OCI-LY1 (cell line): ENCODE measurements at regions not wholly inside any gene's neighbourhood (a gene's known extent, or its start where the extent isn't known, plus 50 kb on each side); places are given as distances from the start of the nearest gene placed in this dataset.

Experiments
- H2AFZ ChIP-seq: fragments of 200-600 bp; sonication (generic), shearing (Covaris generic); 2 replicates; pipeline ENCODE4 v1.6.0; 2014; ENCODE audit warnings: antibody characterized with exemption, mild to moderate bottlenecking, low read length
- H3F3A ChIP-seq: fragments of 200-600 bp; sonication (generic), shearing (Covaris generic); 2 replicates; pipeline ENCODE4 v1.6.0; 2014; ENCODE audit warnings: mild to moderate bottlenecking, antibody characterized with exemption, low read length, moderate library complexity; ENCODE audit not compliant: insufficient read depth
- H3K27ac ChIP-seq: fragments of 200-600 bp; sonication (generic); 2 replicates; pipeline ENCODE4 v1.5.1; 2014; ENCODE audit warnings: low read length, mixed run types, mild to moderate bottlenecking, low read depth; ENCODE audit not compliant: poor library complexity, severe bottlenecking
- H3K27me3 ChIP-seq: fragments of 200-600 bp; sonication (generic); 2 replicates; pipeline ENCODE4 v1.6.0; 2014; ENCODE audit warnings: antibody characterized with exemption, mild to moderate bottlenecking, low read length, moderate library complexity; ENCODE audit not compliant: insufficient read depth
- H3K36me3 ChIP-seq: fragments of 200-600 bp; sonication (generic); 2 replicates; pipeline ENCODE4 v1.6.1; 2014; ENCODE audit warnings: mild to moderate bottlenecking, antibody characterized with exemption, low read length, moderate library complexity, mixed read lengths; ENCODE audit not compliant: insufficient read depth
- H3K4me1 ChIP-seq: fragments of 200-600 bp; sonication (generic); 2 replicates; pipeline ENCODE4 v1.5.1; 2014; ENCODE audit warnings: mild to moderate bottlenecking, low read length, moderate library complexity; ENCODE audit not compliant: insufficient read depth, severe bottlenecking
- H3K4me2 ChIP-seq: fragments of 200-600 bp; sonication (generic), shearing (Covaris generic); 2 replicates; pipeline ENCODE4 v1.6.1; 2014; ENCODE audit warnings: low read length
- H3K4me3 ChIP-seq: fragments of 200-600 bp; sonication (generic); 2 replicates; pipeline ENCODE4 v1.5.1; 2014; ENCODE audit warnings: low read length, low read depth, mild to moderate bottlenecking, mixed read lengths; ENCODE audit not compliant: poor library complexity, severe bottlenecking
- H3K79me2 ChIP-seq: fragments of 200-600 bp; shearing (Covaris generic); 2 replicates; pipeline ENCODE4 v1.6.1; 2016; ENCODE audit warnings: mixed run types, low read length, mixed read lengths; ENCODE audit not compliant: insufficient read depth
- H3K9ac ChIP-seq: fragments of 200-600 bp; sonication (generic), shearing (Covaris generic); 2 replicates; pipeline ENCODE4 v1.6.1; 2014; ENCODE audit warnings: mild to moderate bottlenecking, low read length, mixed read lengths
- H3K9me2 ChIP-seq: fragments of 200-600 bp; sonication (generic), shearing (Covaris generic); 2 replicates; pipeline ENCODE4 v1.6.1; 2014; ENCODE audit warnings: low read depth, mild to moderate bottlenecking, low read length, mixed read lengths
- H3K9me3 ChIP-seq: fragments of 200-600 bp; shearing (Covaris generic); 2 replicates; pipeline ENCODE4 v1.6.1; 2014; ENCODE audit warnings: low read length, mixed read lengths
- H4K20me1 ChIP-seq: fragments of 200-600 bp; sonication (generic), shearing (Covaris generic); 2 replicates; pipeline ENCODE4 v1.6.0; 2016; ENCODE audit warnings: mild to moderate bottlenecking, low read length; ENCODE audit not compliant: insufficient read depth
- CTCF ChIP-seq: fragments of 200-600 bp; sonication (generic), shearing (Covaris generic); IDR thresholded peaks from 2 replicates; pipeline ENCODE4 v1.5.1; 2017; ENCODE audit warnings: mild to moderate bottlenecking, antibody characterized with exemption, low read length, moderate library complexity, mixed read lengths
- EZH2 ChIP-seq: fragments of 200-600 bp; sonication (generic), shearing (Covaris generic); IDR thresholded peaks from 2 replicates; pipeline ENCODE4 v1.8.0; 2017; ENCODE audit warnings: borderline replicate concordance, mixed run types, mild to moderate bottlenecking, antibody characterized with exemption, low read length, moderate library complexity, mixed read lengths

GRCh38 chr13:99693852-99694611 is 192.8 kb downstream of the TM9SF2 start:
- Histone ChIP-seq H3K9ac (no peak overlapping the region), H3K9me3 (no peaks in the 10 kb centered on the region), H3K27ac (no peak overlapping the region), H3K27me3 (no peaks in the 10 kb centered on the region), H2AFZ (no peak overlapping the region), H4K20me1 (no peaks in the 10 kb centered on the region), H3K9me2 (no peaks in the 10 kb centered on the region), H3K36me3 (no peaks in the 10 kb centered on the region), H3K79me2 (no peaks in the 10 kb centered on the region), H3K4me3 (no peak overlapping the region), H3K4me1 (no peaks in the 10 kb centered on the region), H3F3A (no peaks in the 10 kb centered on the region), H3K4me2 (no peak overlapping the region)
- TF ChIP-seq CTCF: no peak
- TF ChIP-seq EZH2: no peak

GRCh38 chr13:99693351-99693750 is 192.1 kb downstream of the TM9SF2 start:
- Histone ChIP-seq H2AFZ (no peak overlapping the region), H4K20me1 (no peaks in the 10 kb centered on the region), H3F3A (no peaks in the 10 kb centered on the region), H3K4me1 (no peaks in the 10 kb centered on the region), H3K27me3 (no peaks in the 10 kb centered on the region), H3K9me2 (no peaks in the 10 kb centered on the region), H3K36me3 (no peaks in the 10 kb centered on the region), H3K4me3 (no peak overlapping the region), H3K4me2 (no peak overlapping the region), H3K9ac (no peak overlapping the region), H3K79me2 (no peaks in the 10 kb centered on the region), H3K27ac (no peak overlapping the region), H3K9me3 (no peaks in the 10 kb centered on the region)
- TF ChIP-seq EZH2 (no peak), CTCF (no peak)

GRCh38 chr13:99692854-99693253 is 191.6 kb downstream of the TM9SF2 start:
- Histone ChIP-seq H3K4me1 (no peaks in the 10 kb centered on the region), H3K36me3 (no peaks in the 10 kb centered on the region), H4K20me1 (no peaks in the 10 kb centered on the region), H3F3A (no peaks in the 10 kb centered on the region), H3K9me2 (no peaks in the 10 kb centered on the region), H3K9me3 (no peaks in the 10 kb centered on the region), H3K27me3 (no peaks in the 10 kb centered on the region), H3K27ac (no peak overlapping the region), H3K9ac (no peak overlapping the region), H3K4me3 (no peak overlapping the region), H3K79me2 (no peaks in the 10 kb centered on the region), H3K4me2 (no peak overlapping the region), H2AFZ (no peak overlapping the region)
- TF ChIP-seq EZH2 (no peak), CTCF (no peak)
